PFSK-1 (cell line): ENCODE measurements at regions not wholly inside any gene's neighbourhood (a gene's known extent, or its start where the extent isn't known, plus 50 kb on each side); places are given as distances from the start of the nearest gene placed in this dataset.

Experiments used
- POLR2AphosphoS5 ChIP-seq: IDR thresholded peaks from 2 replicates; pipeline ENCODE4 v1.6.1; 2012; ENCODE audit warnings: low read depth, mild to moderate bottlenecking, control low read depth, low read length, moderate library complexity
- REST ChIP-seq, 2 experiments: IDR thresholded peaks; 2 replicates each; pipeline versions ENCODE4 v1.6.1 to v1.8.0; 2011 to 2012; ENCODE audit warnings: low read depth in 2 of 2, low read length in 2 of 2, control low read depth in 1 of 2, inconsistent platforms in 1 of 2, mild to moderate bottlenecking in 1 of 2, moderate library complexity in 1 of 2; ENCODE audit not compliant: insufficient read depth in 1 of 2
- SIN3A ChIP-seq: IDR thresholded peaks from 2 replicates; pipeline ENCODE4 v1.6.1; 2012; ENCODE audit warnings: mild to moderate bottlenecking, low read length, moderate library complexity, borderline replicate concordance; ENCODE audit not compliant: insufficient read depth

GRCh38 chr11:24253237-24253760, 243.6 kb upstream of the LUZP2 start:
- TF ChIP-seq SIN3A (no peak), POLR2AphosphoS5 (no peak), REST (IDR thresholded peaks at IDR 0.05; ENCODE audit: insufficient read depth in 1 of 2, low read depth in 2 of 2, low read length in 2 of 2) (no peak)
